ENCODE measurements at regions not wholly inside any gene's neighbourhood (a gene's known extent, or its start where the extent isn't known, plus 50 kb on each side); places are given as distances from the start of the nearest gene placed in this dataset.

GRCh38 chr1:162916821-162917613, 56.0 kb upstream of the CCDC190 start:
- TF ChIP-seq EZH2 (IDR thresholded peaks at IDR 0.05), result no peak
- TF ChIP-seq FOXP2 (optimal IDR thresholded peaks at IDR 0.05; ENCODE audit: control extremely low read depth, extremely low read length, insufficient read depth), result no peak
- no peak for TF ChIP-seq POLR2AphosphoS5 (IDR thresholded peaks at IDR 0.05; ENCODE audit: borderline replicate concordance, low read depth, low read length)
